Suprapubic skin (tissue), 4 donors: ENCODE measurements at regions not wholly inside any gene's neighbourhood (a gene's known extent, or its start where the extent isn't known, plus 50 kb on each side); places are given as distances from the start of the nearest gene placed in this dataset.

Source experiments
- DNase-seq, 2 donors: peaks; one replicate each; pipeline ENCODE4 v3.0.0-alpha.2; 2019; ENCODE audit warnings: low spot score in 2 of 2
- H3K27ac ChIP-seq: fragments of 200-600 bp; sonication (generic); one replicate; pipeline ENCODE4 v1.5.1; 2019
- H3K27me3 ChIP-seq: fragments of 200-600 bp; sonication (generic); one replicate; pipeline ENCODE4 v1.5.1; 2019
- H3K36me3 ChIP-seq: fragments of 200-600 bp; sonication (generic); one replicate; pipeline ENCODE4 v1.5.1; 2019
- H3K4me1 ChIP-seq: fragments of 200-600 bp; sonication (generic); one replicate; pipeline ENCODE4 v1.5.1; 2019
- H3K4me3 ChIP-seq: fragments of 200-600 bp; sonication (generic); one replicate; pipeline ENCODE4 v1.5.1; 2019; ENCODE audit warnings: mild to moderate bottlenecking
- H3K9me3 ChIP-seq: fragments of 200-600 bp; sonication (generic); one replicate; pipeline ENCODE4 v1.5.1; 2019
- EP300 ChIP-seq: sonication (generic); formaldehyde crosslinking; IDR thresholded peaks from one replicate; pipeline ENCODE4 v1.6.1; 2017; ENCODE audit warnings: antibody characterized with exemption
- POLR2A ChIP-seq, 2 donors: fragments of 450-650 bp; IDR thresholded peaks; one replicate each; pipeline ENCODE4 v1.6.1; 2017; ENCODE audit warnings: antibody characterized with exemption in 2 of 2, mild to moderate bottlenecking in 2 of 2, moderate library complexity in 2 of 2
- POLR2AphosphoS5 ChIP-seq, 3 donors: sonication (generic); formaldehyde crosslinking; IDR thresholded peaks; one replicate each; pipeline ENCODE4 v1.6.1; 2017; ENCODE audit warnings: antibody characterized with exemption in 3 of 3
- WGBS: methylation state at CpG from one replicate; pipeline ENCODE4 v1.1.5; 2018; 5-methylcytosine and 5-hydroxymethylcytosine counted together
- TF ChIP-seq, protein P1 (sequence below), 2 donors: fragments of 200-600 bp in 1 of 2; fragments of 450-650 bp in 1 of 2; sonication (generic) in 1 of 2; IDR thresholded peaks; one replicate each; pipeline ENCODE4 v1.5.1; 2016 to 2019; ENCODE audit warnings: antibody characterized with exemption in 2 of 2, mild to moderate bottlenecking in 1 of 2, moderate library complexity in 1 of 2

DNA sequence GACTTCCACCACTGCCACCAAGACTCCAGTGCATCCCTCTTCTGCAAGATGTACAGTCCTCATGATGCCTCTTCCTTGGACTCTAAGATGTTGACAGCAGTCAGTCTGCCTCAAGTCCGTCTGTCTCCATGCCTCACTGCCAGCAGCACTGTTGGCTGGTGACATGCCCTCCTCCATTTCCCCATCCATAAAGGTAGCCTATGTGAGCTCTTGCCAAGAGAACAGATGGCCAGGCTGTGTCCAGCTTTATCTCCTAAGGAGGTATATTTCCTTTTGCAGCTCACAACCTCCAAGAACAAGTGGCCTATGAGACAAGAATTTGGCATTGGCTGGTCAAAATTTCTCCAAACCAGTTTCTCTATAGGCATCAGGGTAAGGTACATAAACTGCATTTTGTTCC lies 149.3 kb upstream of the HNRNPA3 start:
- no peaks in the 10 kb centered on the region for H3K4me1 ChIP-seq
- DNase-seq, result no peak
- TF ChIP-seq POLR2AphosphoS5 (IDR thresholded peaks at IDR 0.05) (no peak), EP300 (no peak), POLR2A (IDR thresholded peaks at IDR 0.05) (no peak)
- TF ChIP-seq, protein P1, sequence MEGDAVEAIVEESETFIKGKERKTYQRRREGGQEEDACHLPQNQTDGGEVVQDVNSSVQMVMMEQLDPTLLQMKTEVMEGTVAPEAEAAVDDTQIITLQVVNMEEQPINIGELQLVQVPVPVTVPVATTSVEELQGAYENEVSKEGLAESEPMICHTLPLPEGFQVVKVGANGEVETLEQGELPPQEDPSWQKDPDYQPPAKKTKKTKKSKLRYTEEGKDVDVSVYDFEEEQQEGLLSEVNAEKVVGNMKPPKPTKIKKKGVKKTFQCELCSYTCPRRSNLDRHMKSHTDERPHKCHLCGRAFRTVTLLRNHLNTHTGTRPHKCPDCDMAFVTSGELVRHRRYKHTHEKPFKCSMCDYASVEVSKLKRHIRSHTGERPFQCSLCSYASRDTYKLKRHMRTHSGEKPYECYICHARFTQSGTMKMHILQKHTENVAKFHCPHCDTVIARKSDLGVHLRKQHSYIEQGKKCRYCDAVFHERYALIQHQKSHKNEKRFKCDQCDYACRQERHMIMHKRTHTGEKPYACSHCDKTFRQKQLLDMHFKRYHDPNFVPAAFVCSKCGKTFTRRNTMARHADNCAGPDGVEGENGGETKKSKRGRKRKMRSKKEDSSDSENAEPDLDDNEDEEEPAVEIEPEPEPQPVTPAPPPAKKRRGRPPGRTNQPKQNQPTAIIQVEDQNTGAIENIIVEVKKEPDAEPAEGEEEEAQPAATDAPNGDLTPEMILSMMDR (IDR thresholded peaks at IDR 0.05), result no peak
- no peaks in the 10 kb centered on the region for H3K36me3 ChIP-seq
- 95% methylated on average over 1 of the region's 1 CpG for WGBS
- H3K27me3 ChIP-seq, result no peaks in the 10 kb centered on the region
- no peak overlapping the region for H3K4me3 ChIP-seq
- H3K9me3 ChIP-seq, result no peaks in the 10 kb centered on the region
- H3K27ac ChIP-seq, result no peak overlapping the region

DNA sequence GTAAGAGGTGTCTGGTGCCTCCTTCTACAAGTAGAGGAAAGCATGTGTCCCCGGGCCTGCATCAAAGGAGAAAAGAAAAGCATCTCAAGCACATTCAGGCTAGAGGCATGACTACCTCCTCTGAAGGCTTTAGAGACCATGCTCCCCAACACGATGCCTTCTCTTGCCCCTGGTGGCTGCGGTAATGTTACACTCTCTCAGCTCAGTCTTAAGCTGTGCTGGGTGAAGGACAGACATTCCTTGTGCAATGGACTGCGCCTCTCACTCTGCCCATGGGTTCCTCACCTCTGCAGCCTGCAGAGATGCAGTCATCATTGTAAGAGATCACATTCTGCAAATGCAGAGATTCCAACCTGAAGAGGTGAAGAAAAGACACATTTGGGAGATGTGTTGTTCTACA lies 148.2 kb upstream of the HNRNPA3 start:
- DNase-seq, result no peak
- Histone ChIP-seq H3K27me3 (no peaks in the 10 kb centered on the region), H3K4me1 (no peaks in the 10 kb centered on the region), H3K9me3 (no peaks in the 10 kb centered on the region), H3K36me3 (no peaks in the 10 kb centered on the region), H3K27ac (no peak overlapping the region), H3K4me3 (no peak overlapping the region)
- WGBS, result 70% methylated on average over 4 of the region's 4 CpGs
- no peak for TF ChIP-seq POLR2AphosphoS5 (IDR thresholded peaks at IDR 0.05)
- TF ChIP-seq, protein P1 (IDR thresholded peaks at IDR 0.05), result no peak
- TF ChIP-seq EP300, result no peak
- no peak for TF ChIP-seq POLR2A (IDR thresholded peaks at IDR 0.05)

DNA sequence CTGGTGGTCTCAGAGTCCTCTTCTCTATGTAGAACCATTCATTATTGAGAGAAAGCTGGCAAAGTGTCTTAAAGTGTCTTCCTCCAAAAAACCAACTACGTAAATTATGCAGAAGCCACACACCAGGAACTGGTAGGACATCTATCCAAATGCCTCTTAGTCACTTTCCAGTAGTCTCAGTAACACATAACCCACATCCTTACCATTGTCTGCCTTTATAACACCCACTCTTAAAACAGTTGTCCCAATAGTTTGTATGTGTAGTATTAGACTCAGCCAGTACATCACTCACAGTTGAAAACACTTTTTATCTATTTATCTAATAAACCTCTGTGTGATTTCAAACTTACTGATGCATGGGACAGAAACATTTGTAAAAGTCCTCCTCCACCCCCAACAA lies 143.6 kb upstream of the HNRNPA3 start:
- Histone ChIP-seq H3K36me3 (no peaks in the 10 kb centered on the region), H3K4me1 (no peaks in the 10 kb centered on the region), H3K9me3 (no peaks in the 10 kb centered on the region), H3K4me3 (no peak overlapping the region), H3K27ac (no peak overlapping the region), H3K27me3 (no peaks in the 10 kb centered on the region)
- WGBS, result 81% methylated on average over 1 of the region's 1 CpG
- no peak for DNase-seq
- no peak for TF ChIP-seq EP300
- TF ChIP-seq POLR2A (IDR thresholded peaks at IDR 0.05), result no peak
- no peak for TF ChIP-seq POLR2AphosphoS5 (IDR thresholded peaks at IDR 0.05)
- TF ChIP-seq, protein P1 (IDR thresholded peaks at IDR 0.05), result no peak

DNA sequence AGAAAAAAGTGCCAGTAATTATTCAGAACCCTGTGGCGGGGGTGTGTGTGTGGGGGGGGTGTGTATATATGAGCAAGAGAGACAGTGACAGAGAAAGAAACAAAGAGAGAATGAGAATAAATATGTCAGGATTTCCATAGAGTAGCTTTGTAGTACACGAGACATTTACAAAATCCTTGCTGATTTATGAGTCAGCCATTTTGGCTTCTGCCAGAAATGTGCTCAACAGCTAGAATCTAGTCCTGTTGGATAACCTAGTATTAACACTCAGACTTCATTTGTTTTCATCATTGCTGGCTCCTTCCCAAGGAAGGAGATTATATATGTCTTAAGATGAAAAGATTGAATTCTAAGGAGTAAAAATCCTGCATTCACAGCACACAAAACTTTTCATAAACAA lies 140.5 kb upstream of the HNRNPA3 start:
- DNase-seq, result no peak
- WGBS, result 26% methylated on average over 2 of the region's 2 CpGs
- no peaks in the 10 kb centered on the region for H3K27me3 ChIP-seq
- H3K27ac ChIP-seq, result no peak overlapping the region
- no peaks in the 10 kb centered on the region for H3K9me3 ChIP-seq
- no peak for TF ChIP-seq EP300
- TF ChIP-seq, protein P1 (IDR thresholded peaks at IDR 0.05), result no peak
- TF ChIP-seq POLR2A (IDR thresholded peaks at IDR 0.05), result no peak
- TF ChIP-seq POLR2AphosphoS5 (IDR thresholded peaks at IDR 0.05), result no peak
- no peaks in the 10 kb centered on the region for H3K36me3 ChIP-seq
- no peaks in the 10 kb centered on the region for H3K4me1 ChIP-seq
- H3K4me3 ChIP-seq, result no peak overlapping the region

DNA sequence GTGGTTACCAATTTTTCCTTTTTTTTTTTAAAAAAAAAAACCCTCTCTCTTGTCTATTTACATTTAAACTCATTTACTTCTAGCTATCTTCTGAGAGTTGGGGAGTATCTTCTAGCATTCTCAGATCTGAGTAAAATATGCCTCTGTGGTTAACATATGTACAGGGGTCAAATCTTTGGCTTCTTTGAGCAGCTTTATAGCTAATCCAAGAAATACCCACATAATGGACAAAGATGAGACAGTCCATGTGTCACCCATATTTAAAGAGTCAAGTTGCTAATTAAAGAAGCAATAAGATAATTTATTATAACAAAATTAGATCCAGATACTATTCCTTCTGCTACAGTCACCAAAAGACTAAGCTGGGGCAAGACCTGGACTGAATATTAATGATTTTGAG lies 139.0 kb upstream of the HNRNPA3 start:
- Histone ChIP-seq H3K36me3 (no peaks in the 10 kb centered on the region), H3K27ac (no peak overlapping the region), H3K4me1 (no peaks in the 10 kb centered on the region), H3K4me3 (no peak overlapping the region), H3K9me3 (no peaks in the 10 kb centered on the region), H3K27me3 (no peaks in the 10 kb centered on the region)
- no peak for DNase-seq
- TF ChIP-seq POLR2A (IDR thresholded peaks at IDR 0.05) (no peak), POLR2AphosphoS5 (IDR thresholded peaks at IDR 0.05) (no peak), EP300 (no peak)
- TF ChIP-seq, protein P1 (IDR thresholded peaks at IDR 0.05), result no peak
